ENCODE measurements at regions not wholly inside any gene's neighbourhood (a gene's known extent, or its start where the extent isn't known, plus 50 kb on each side); places are given as distances from the start of the nearest gene placed in this dataset.

- DNase-seq (ENCODE audit: low spot score in 2 of 2), result no peak
- no peak for FAIRE-seq
These were observed 137.6 kb downstream of the CMPK2 start for GRCh38 chr2:6728156-6728555.

- DNase-seq (ENCODE audit: low spot score in 2 of 2), result no peak
- no peak for FAIRE-seq
These were observed 135.7 kb downstream of the CMPK2 start for GRCh38 chr2:6730003-6730402.

DNA sequence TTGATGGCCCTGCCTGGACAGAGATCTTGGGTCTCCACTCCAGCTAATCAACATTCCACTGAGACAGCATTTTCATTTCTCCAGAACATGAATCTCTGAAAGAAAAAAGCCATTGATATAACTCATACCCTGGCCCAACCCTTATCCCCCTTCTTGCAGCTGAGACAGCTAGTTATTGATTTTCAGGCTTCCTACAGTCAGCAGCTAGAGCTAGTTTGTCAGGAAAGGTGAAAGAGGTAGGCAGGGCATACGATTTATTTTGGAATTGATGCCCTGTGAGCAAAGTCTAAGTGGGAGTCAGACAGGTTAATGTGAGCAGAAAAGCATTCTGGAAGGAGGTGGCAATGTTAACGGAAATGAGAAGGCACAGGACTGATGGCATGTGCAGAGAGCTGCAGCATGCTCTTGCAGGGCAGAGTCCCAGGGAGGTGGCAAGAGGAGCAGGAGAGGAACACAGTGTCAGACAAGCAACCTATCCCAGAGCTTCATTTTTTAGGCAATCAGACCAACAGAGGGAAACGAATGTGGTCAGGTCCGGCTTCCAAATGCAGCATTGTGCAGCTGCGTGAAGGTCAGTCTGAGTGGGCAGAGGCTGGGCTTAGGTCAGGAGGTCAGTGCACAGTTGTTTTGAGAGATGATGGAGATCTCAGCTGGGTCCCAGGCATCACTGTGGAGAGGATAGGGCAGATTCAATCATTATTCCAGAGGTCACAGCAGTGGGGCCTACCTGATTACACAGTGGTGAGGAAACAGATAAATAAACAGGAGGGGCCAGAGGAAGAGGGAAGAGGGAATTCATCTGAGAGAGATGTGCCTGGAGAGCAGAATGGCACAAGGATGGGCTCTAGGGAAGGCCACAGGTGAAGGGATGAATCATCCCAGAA is 134.8 kb downstream of the CMPK2 start:
- no peak for DNase-seq (ENCODE audit: low spot score in 2 of 2)
- no peak for FAIRE-seq

- no peak for DNase-seq (ENCODE audit: low spot score in 2 of 2)
- FAIRE-seq, result no peak
These were observed 126.2 kb downstream of the CMPK2 start for GRCh38 chr2:6739547-6739946.

DNA sequence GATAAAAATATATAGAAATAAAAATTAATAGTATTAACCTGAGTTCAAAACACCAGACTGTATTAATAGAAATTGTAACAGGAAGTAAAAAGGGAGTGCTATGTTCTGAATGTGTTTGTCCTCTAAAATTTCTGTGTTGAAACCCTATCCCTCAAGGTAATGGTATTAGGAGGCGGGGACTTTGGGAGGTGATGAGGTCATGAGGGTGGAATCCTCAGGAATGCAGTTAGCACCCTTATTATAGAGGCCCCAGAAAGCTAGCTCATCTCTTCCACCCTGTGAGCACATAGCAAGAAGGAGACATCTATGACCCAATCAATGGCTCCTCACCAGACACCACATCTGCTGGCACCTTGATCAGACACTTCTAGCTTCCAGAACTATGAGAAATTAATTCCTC is 124.5 kb downstream of the CMPK2 start:
- DNase-seq (ENCODE audit: low spot score in 2 of 2) (no peak), FAIRE-seq (no peak)

DNA sequence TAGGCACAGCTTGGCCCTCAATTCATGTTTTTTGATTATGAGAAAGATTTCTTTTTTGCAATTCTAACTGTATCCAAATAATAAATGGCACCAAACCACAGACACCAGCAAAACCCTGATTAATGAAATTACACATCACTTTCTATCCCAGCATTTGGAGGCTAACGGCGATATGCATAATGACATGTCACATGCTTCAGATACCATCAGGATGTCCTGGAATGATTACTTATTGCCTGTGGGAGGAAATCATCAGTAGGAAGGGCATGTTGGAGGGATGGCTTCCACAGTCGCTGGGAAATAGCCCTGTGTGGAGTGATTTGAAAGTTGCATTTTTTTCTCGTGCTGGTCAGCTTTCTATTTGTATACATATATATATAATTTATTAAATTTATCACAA is 121.7 kb downstream of the CMPK2 start:
- DNase-seq (ENCODE audit: low spot score in 2 of 2) (no peak), FAIRE-seq (no peak)

- FAIRE-seq (no peak), DNase-seq (ENCODE audit: low spot score in 2 of 2) (no peak)
These were observed 118.3 kb downstream of the CMPK2 start for GRCh38 chr2:6747433-6747832.

DNA sequence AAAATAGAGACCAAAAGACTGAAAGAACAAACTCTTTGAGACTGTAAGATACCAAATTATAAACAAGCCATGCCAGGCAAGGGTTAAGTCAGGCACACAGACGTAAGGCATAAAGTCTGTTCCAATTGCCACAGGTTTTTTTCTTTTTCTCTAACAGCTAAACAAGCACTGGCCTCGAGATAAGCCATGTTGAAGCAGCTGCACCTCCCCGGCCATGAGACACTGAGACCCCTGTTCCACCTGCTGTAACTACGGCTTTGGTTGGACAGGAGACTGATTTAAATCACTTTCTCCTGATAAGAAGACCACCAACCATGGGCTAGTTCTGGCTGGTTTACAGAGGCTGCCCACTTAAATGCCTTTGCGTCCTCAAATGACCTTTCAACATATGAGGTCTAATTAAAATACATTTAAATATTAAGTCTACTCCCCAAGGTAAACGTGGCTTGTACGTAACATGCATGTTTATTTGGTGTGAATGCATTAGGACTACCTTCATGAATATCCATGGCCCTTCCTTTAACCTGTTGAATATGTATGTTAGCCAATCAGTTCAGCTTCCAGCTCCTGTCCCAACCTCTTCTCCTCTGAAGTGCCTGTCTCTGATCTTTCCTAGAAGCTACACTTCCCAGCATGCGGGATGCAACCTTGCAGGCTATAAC is 117.2 kb downstream of the CMPK2 start:
- FAIRE-seq (no peak), DNase-seq (ENCODE audit: low spot score in 2 of 2) (no peak)

DNA sequence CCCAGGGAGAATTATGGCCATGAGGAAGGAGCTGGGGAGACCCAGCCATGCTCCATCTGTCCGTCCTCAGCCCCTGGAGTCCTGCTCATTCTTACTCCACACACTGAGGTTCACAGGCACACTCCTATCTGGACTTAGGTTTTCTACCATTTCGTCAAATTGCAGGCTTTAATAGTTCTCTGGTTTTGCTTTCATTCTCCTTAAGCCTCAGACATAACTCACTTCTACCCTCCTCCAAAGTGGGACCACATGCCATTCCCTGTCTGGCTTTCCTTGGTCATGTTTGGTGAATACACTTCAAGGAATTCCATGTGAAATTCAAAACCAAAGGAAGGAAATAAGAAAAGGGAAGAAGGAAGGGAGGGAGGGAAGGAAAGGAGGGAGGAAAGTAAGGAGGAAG is 115.7 kb downstream of the CMPK2 start:
- DNase-seq (ENCODE audit: low spot score in 2 of 2) (no peak), FAIRE-seq (no peak)

DNA sequence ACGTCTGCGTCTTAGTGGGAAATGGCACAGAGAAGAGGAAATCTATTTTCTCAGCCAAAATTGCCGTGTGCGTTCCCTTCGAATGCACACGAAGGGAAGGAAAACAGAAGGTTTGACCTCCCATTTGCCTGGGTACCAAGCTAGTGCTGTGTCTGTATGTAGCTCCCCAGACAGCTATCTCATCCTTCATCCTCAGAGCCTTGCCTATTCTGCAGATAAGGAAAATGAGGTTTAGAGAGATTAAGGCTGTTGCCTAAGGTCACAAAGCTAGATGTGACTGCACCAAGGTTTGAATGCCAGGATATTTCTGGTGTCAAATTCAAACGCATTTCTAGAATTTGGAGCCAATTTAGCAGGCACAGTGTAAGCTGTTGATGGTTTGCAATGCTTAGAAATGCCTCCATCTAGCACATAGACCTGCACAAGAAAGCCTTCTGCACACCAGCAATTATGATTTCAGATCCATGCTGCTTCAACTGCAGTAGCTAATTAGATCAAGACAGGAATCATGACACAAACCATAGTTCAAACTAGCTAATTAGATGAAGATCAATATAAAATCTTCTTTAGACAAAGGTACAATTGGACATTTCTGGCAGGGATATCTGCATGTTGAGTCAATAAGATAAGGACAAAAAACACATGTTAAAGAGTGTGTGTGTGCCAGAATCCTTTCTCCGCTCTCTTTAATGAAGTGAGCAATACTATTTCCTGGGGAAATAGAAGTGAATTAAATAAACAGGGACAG is 115.1 kb downstream of the CMPK2 start:
- FAIRE-seq (no peak), DNase-seq (ENCODE audit: low spot score in 2 of 2) (no peak)

DNA sequence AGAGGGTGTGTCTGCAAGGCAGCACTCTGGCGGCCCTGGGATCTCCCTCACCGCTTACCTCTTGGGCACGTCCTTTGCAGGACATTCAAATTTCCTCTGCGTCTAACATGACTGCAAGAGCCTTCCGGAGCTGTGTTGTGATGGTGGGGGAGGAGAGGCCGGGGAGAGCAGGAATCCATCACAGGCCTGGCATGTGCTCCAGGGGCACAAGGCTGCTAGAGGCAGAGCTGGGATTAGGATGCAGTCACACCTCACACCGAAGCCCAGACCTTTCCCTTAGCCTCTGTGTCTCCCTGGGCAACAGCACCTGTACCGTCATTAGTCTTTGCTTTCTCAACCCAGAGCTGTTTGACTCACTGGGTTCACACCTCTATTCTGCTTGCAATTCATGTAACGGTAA is 111.3 kb downstream of the CMPK2 start:
- FAIRE-seq (no peak), DNase-seq (ENCODE audit: low spot score in 2 of 2) (no peak)

DNA sequence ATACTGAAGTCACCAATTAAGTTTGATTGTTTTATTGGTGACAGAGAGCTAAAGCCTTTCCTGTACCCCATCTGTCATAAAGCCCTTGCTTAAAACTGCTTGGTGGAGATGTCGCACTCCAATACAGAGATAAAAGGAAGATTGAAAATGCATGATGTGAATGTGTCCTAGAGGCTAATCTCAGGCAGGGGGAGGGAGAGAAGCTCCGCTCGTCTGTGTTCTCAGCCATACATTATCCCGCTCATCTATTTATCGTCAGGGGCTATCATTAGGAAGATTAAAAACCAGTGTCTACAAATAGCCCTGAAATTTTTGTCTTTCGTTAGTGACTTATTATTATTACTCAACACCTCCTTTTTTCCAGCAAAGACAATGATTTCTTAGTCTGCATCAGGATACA is 110.3 kb downstream of the CMPK2 start:
- FAIRE-seq (no peak), DNase-seq (ENCODE audit: low spot score in 2 of 2) (no peak)

DNA sequence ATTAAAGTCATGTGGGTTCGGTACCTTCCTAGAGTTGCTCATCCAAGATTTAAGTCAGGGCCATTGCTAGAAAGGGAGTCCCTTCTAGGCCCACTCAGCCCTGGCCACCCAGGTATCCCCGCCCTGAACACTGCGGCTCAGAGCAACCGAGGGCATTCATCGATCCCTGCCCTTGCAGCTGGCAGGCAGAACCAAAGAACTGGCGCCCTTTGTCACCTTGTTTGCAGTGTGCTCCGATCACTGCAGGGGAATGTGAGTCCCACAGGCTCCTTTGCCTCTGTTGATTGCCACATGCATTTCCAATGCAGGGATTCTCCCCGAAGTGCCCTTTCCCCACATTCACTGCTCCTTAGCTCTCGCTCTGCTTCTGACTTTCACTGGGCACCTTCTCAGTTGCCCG is 108.5 kb downstream of the CMPK2 start:
- DNase-seq (ENCODE audit: low spot score in 2 of 2) (no peak), FAIRE-seq (no peak)

GRCh38 chr2:6759689-6760088 is 106.0 kb downstream of the CMPK2 start:
- no peak for DNase-seq (ENCODE audit: low spot score in 2 of 2)
- FAIRE-seq, result no peak

- FAIRE-seq, result no peak
These were observed 105.6 kb downstream of the CMPK2 start for GRCh38 chr2:6760132-6760531.

GRCh38 chr2:6764968-6765723 is 100.6 kb downstream of the CMPK2 start:
- FAIRE-seq, result no peak
- DNase-seq (ENCODE audit: low spot score in 2 of 2), result no peak

More at GRCh38 chr2:6760132-6760531, 105.6 kb downstream of the CMPK2 start:
- DNase-seq (ENCODE audit: low spot score in 2 of 2), result no peak

DNA sequence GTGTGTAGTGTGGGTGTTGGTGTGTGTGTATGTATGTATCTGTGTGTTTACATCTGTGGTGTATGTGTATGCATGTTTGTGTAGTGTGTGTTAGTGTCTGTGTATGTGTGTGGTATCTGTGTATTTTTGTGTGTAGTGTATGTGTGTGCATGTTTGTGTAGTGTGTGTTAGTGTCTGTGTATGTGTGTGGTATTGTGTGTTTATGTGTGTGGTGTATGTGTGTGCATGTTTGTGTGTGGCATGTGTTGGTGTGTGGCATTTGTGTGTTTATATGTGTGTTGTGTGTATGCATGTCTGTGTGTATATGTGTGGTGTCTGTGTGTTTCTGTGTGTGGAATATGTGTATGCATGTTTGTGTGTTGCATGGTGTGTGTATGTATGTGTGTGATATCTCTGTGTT is 96.4 kb downstream of the CMPK2 start:
- no peak for FAIRE-seq
- DNase-seq (ENCODE audit: low spot score in 2 of 2), result no peak

DNA sequence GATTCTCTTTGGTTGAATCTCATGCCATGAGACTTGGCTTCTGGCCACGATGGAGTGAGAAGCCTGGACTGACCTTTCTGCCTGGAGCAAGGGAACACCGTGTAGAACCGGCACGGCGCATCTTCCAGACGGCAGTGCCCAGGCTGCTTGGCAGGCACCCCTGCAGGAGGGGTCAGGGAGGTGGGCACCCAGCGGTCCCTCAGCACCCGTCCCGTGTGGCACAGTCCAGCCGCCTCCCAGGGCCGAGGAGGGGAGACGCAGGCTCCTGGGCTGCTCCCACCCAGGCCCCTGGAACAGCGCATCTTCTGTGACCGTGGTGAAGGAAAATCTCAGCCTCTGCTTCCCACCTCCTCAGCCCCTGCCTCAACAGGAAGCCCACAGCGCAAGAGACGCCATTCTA is 95.7 kb downstream of the CMPK2 start:
- FAIRE-seq (no peak), DNase-seq (ENCODE audit: low spot score in 2 of 2) (no peak)

GRCh38 chr2:6771634-6772611 is 93.8 kb downstream of the CMPK2 start:
- FAIRE-seq (no peak), DNase-seq (ENCODE audit: low spot score in 2 of 2) (no peak)
